Motor neuron (in vitro differentiated cells): ENCODE measurements at regions not wholly inside any gene's neighbourhood (a gene's known extent, or its start where the extent isn't known, plus 50 kb on each side); places are given as distances from the start of the nearest gene placed in this dataset.
"Not testable (repeated sequence)": the region's sequence is repeated elsewhere in the genome, so short reads cannot be mapped to it uniquely, and the experiment has no call there.

ENCODE experiments used
- ATAC-seq, 8 experiments: fragments of 200-7000 bp; cut with Tn5 transposase; replicated peaks in 6 of 8; 2 replicates each; pipeline ENCODE4 v1.8.0; 2021; ENCODE audit warnings: mild to moderate bottlenecking in 8 of 8, moderate library complexity in 8 of 8
- H3K27ac ChIP-seq, 2 donors: fragments of 250-450 bp; sonication (Bioruptor Pico); 2 replicates each; pipeline ENCODE4 v1.9.0; 2021; ENCODE audit warnings: antibody characterized with exemption in 2 of 2, mild to moderate bottlenecking in 2 of 2, moderate library complexity in 1 of 2
- H3K4me1 ChIP-seq, 2 donors: fragments of 250-450 bp; sonication (Bioruptor Pico); replicated peaks in 1 of 2; 2 replicates each; pipeline ENCODE4 v1.6.1; 2021; ENCODE audit warnings: antibody characterized with exemption in 2 of 2, mild to moderate bottlenecking in 2 of 2, moderate library complexity in 1 of 2
- H3K4me3 ChIP-seq, 5 donors: fragments of 250-450 bp; sonication (Bioruptor Pico); 2 replicates each; pipeline ENCODE4 v1.9.0; 2021; ENCODE audit warnings: antibody characterized with exemption in 5 of 5, mild to moderate bottlenecking in 5 of 5, moderate library complexity in 4 of 5
- WGBS, 10 experiments: fragments of 450-650 bp; shearing (Covaris generic); methylation state at CpG; one replicate each; pipeline ENCODE4 v1.0.0; 2022; 5-methylcytosine and 5-hydroxymethylcytosine counted together
- in situ Hi-C, 9 experiments: fragments of 400-800 bp; cut with MboI; loops; one replicate each; pipeline ENCODE4 v1.15.0; 2021; ENCODE audit warnings: low sequenced_read_pairs in 9 of 9, low pct_unique_long_range_greater_than_20kb in 2 of 9; ENCODE audit not compliant: unreplicated experiment in 9 of 9

GRCh38 chr3:90044084-90044816, 936.8 kb downstream of the EPHA3 start:
- no peaks in the 10 kb centered on the region for H3K4me1 ChIP-seq
- H3K4me3 ChIP-seq: no peak overlapping the region
- H3K27ac ChIP-seq: no peak overlapping the region
- in situ Hi-C loops: no loop called here
- 6 to 100% (median 75%) methylated on average over 1 of the region's 1 CpG; no CpG with 5 or more reads in 1 of the 10 experiments for WGBS, 10 experiments
- no peak for ATAC-seq

- ATAC-seq: peak in 1 of 8 experiments; percentile 39
- H3K4me3 ChIP-seq: no peak overlapping the region
- H3K4me1 ChIP-seq: peaks cover 0 to 3% of the 10 kb centered on the region in 2 donors
- no peak overlapping the region for H3K27ac ChIP-seq
- WGBS, 10 experiments: 23 to 100% (median 88%) methylated on average over 1 to 3 of the region's 3 CpGs
- in situ Hi-C loops: no loop called here
These were observed 945.1 kb downstream of the EPHA3 start for GRCh38 chr3:90052425-90052950.

GRCh38 chr3:90054311-90054710, 946.9 kb downstream of the EPHA3 start:
- no peak for ATAC-seq
- no peak overlapping the region for H3K4me3 ChIP-seq
- in situ Hi-C loops: no loop called here
- peaks cover 0 to 5% of the 10 kb centered on the region in 2 donors for H3K4me1 ChIP-seq
- 0 to 82% (median 40%) methylated on average over 1 of the region's 1 CpG; no CpG with 5 or more reads in 1 of the 10 experiments for WGBS, 10 experiments
- H3K27ac ChIP-seq: no peak overlapping the region

- WGBS, 10 experiments: 0 to 100% (median 75%) methylated on average over 1 to 2 of the region's 2 CpGs; no CpG with 5 or more reads in 1 of the 10 experiments
- ATAC-seq: no peak
These were observed 948.2 kb downstream of the EPHA3 start for GRCh38 chr3:90055666-90056065.

DNA sequence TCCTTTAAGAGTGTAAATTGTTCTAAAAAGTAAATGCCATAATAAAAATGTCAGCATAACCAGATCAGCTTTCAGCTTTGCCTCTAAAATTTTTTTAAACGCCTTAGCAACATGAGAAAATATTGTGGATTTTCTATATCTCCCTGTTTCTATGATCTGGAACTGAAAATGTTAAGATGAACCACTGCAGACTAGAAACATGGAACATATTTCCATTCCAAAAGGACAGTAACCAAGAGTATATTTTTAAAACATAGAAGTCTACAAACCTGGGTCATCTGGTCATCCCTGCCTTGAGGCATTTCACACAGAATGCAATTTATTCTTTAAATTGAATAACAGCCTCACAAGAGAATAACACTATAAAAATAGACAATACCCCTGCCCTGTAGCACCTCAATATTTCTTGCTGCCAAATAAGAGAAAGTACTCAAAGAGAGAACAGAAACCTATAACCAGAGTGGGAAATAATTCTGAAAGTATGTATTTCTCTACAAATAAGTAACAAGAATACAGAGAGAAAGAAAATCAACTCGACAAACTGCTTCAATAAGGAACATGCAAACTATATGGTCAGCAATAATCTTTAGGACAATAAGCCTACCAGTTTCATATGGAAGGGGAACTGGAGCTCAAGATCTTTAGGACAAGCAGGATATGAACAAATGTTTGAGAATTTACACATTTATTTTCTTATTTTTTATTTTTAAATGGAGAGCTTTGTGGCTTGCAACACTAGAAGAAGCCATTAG, 949.0 kb downstream of the EPHA3 start:
- H3K4me1 ChIP-seq: peaks cover 0 to 5% of the 10 kb centered on the region in 2 donors
- ATAC-seq: peak in 2 of 8 experiments; percentile 45 to 49
- no peak overlapping the region for H3K4me3 ChIP-seq
- 6 to 100% (median 77%) methylated on average over 2 of the region's 2 CpGs; no CpG with 5 or more reads in 1 of the 10 experiments for WGBS, 10 experiments
- H3K27ac ChIP-seq: no peak overlapping the region
- in situ Hi-C loops: no loop called here

More at GRCh38 chr3:90055666-90056065, 948.2 kb downstream of the EPHA3 start:
- Histone ChIP-seq H3K27ac (no peak overlapping the region), H3K4me1 (peaks cover 0 to 5% of the 10 kb centered on the region in 2 donors), H3K4me3 (no peak overlapping the region)
- in situ Hi-C loops: no loop called here

DNA sequence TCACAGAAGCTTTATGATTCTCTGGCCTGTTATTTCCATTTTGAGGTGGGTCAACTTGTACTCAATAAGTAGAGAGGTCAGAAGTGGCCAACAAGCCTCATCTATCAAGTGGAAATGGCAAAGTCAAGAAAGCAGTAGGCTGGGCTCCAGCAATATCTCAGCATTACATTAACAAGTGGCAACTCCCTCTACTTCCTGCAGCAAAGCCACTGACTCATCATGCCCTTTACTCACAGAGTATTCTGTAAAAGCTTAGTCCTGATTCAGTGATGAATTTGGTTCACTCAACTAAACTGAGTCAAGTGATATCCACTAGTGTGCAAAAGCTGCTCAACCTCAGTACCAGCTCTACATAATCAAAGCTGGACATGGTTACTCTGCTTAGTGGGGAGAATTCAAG, 954.6 kb downstream of the EPHA3 start:
- peaks cover 10 to 12% of the 10 kb centered on the region in 2 donors for H3K4me1 ChIP-seq
- in situ Hi-C loops: no loop called here
- H3K27ac ChIP-seq: no peak overlapping the region
- peak; percentile 79 to 99 (median 91) for ATAC-seq
- H3K4me3 ChIP-seq: no peak overlapping the region

- in situ Hi-C loops: no loop called here
- H3K27ac ChIP-seq: no peak overlapping the region
- WGBS, 10 experiments: 0 to 100% (median 70%) methylated on average over 1 to 2 of the region's 2 CpGs; no CpG with 5 or more reads in 1 of the 10 experiments
- ATAC-seq: peak in 5 of 8 experiments; percentile 4 to 70 (median 56)
- no peak overlapping the region for H3K4me3 ChIP-seq
- peaks cover 10 to 12% of the 10 kb centered on the region in 2 donors for H3K4me1 ChIP-seq
These were observed 955.3 kb downstream of the EPHA3 start for GRCh38 chr3:90062631-90063200.

DNA sequence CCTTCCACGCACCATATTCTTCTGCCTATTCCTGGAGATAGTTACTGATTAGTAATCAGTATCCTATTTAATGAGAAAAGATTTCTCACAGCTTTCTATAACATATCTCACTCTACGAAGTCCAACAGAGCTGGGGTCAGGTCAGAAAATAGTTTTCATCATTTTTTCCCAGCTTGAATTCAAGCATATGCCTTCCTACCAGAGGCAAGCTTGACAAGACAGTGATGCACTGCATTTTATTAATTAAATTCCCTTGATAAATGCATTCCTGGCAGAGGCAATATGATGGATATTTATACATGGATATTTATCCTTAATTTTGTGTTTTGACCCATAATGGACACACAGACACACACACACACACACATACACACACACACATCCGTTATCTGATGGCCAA, 961.4 kb downstream of the EPHA3 start:
- 0 to 90% (median 67%) methylated on average over 1 to 3 of the region's 3 CpGs; no CpG with 5 or more reads in 1 of the 10 experiments for WGBS, 10 experiments
- ATAC-seq: peak in 4 of 8 experiments; percentile 9 to 60 (median 43)
- in situ Hi-C loops: no loop called here

GRCh38 chr3:90069748-90070147, 962.3 kb downstream of the EPHA3 start:
- in situ Hi-C loops: no loop called here

More for the DNA sequence above, 961.4 kb downstream of the EPHA3 start:
- H3K4me3 ChIP-seq: no peak overlapping the region
- H3K27ac ChIP-seq: no peak overlapping the region
- peaks cover 4 to 26% of the 10 kb centered on the region in 2 donors for H3K4me1 ChIP-seq

GRCh38 chr3:90076136-90076535, 968.7 kb downstream of the EPHA3 start:
- ATAC-seq: no peak
- no peak overlapping the region for H3K27ac ChIP-seq
- in situ Hi-C loops: loop anchor here in 1 of 9 experiments (25.0 kb wide), 1 partner anchor 964 kb away; the partner anchor contains the start of gene EPHA3
- peaks cover 0 to 5% of the 10 kb centered on the region in 2 donors for H3K4me1 ChIP-seq
- no peak overlapping the region for H3K4me3 ChIP-seq

More at GRCh38 chr3:90069748-90070147, 962.3 kb downstream of the EPHA3 start:
- Histone ChIP-seq H3K4me1 (peaks cover 4 to 26% of the 10 kb centered on the region in 2 donors), H3K27ac (no peak overlapping the region), H3K4me3 (no peak overlapping the region)
- WGBS, 10 experiments: 0 to 22% (median 0%) methylated on average over 1 of the region's 1 CpG; no CpG with 5 or more reads in 1 of the 10 experiments
- ATAC-seq: peak in 1 of 8 experiments; percentile 70

- no peak overlapping the region for H3K4me3 ChIP-seq
- peaks cover 0 to 6% of the 10 kb centered on the region in 2 donors for H3K4me1 ChIP-seq
- WGBS, 10 experiments: 10 to 50% (median 25%) methylated on average over 1 of the region's 1 CpG; no CpG with 5 or more reads in 3 of the 10 experiments
- H3K27ac ChIP-seq: no peak overlapping the region
- in situ Hi-C loops: loop anchor here in 1 of 9 experiments (25.0 kb wide), 1 partner anchor 969 kb away; the partner anchor contains the start of gene EPHA3
- ATAC-seq: no peak
These were observed 973.6 kb downstream of the EPHA3 start for GRCh38 chr3:90080988-90081387.

DNA sequence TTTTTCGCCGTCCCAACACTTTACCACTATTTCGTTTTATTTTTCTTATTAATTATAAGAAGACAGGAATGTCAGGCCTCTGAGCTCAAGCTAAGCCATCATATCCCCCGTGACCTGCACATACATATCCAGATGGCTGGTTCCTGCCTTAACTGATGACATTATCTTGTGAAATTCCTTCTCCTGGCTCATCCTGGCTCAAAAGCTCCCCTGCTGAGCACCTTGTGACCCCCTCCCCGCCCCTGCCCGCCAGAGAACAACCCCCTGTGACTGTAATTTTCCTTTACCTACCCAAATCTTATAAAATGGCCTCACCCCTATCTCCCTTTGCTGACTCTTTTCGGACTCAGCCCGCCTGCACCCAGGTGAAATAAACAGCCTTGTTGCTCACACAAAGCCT, 978.9 kb downstream of the EPHA3 start:
- H3K27ac ChIP-seq: not testable (repeated sequence)

More for the DNA sequence above, 978.9 kb downstream of the EPHA3 start:
- H3K4me3 ChIP-seq, H3K4me1 ChIP-seq, ATAC-seq: not testable (repeated sequence)
- in situ Hi-C loops: loop anchor here in 1 of 9 experiments (25.0 kb wide), 1 partner anchor 974 kb away; the partner anchor contains the start of gene EPHA3
- 60 to 100% (median 81%) methylated on average over 3 to 5 of the region's 8 CpGs; no CpG with 5 or more reads in 1 of the 10 experiments for WGBS, 10 experiments
